ENCODE measurements at regions not wholly inside any gene's neighbourhood (a gene's known extent, or its start where the extent isn't known, plus 50 kb on each side); places are given as distances from the start of the nearest gene placed in this dataset.

DNA sequence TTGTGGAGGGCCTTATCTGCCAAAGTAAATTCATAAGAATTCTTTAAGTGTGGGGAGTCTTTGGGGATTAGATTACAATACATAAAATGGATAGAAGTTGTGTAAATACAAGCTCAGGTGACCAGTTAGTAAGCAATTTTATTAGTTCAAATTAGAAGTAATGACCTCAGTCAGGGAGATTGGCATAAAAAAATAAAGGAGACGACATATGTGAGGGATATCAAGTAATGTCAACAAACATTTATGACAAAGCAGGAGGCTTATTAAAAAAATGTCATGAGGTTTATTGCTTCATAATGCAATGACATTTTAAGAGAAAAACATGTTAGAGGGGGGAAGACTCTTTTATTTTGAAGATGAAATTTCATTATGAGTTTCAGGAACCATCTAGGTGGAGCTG, 1137.0 kb upstream of the PHF14 start:
- no peak for TF ChIP-seq EZH2phosphoT487 (conservative IDR thresholded peaks at IDR 0.05; ENCODE audit: low read length)
- TF ChIP-seq, protein P1, sequence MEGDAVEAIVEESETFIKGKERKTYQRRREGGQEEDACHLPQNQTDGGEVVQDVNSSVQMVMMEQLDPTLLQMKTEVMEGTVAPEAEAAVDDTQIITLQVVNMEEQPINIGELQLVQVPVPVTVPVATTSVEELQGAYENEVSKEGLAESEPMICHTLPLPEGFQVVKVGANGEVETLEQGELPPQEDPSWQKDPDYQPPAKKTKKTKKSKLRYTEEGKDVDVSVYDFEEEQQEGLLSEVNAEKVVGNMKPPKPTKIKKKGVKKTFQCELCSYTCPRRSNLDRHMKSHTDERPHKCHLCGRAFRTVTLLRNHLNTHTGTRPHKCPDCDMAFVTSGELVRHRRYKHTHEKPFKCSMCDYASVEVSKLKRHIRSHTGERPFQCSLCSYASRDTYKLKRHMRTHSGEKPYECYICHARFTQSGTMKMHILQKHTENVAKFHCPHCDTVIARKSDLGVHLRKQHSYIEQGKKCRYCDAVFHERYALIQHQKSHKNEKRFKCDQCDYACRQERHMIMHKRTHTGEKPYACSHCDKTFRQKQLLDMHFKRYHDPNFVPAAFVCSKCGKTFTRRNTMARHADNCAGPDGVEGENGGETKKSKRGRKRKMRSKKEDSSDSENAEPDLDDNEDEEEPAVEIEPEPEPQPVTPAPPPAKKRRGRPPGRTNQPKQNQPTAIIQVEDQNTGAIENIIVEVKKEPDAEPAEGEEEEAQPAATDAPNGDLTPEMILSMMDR (IDR thresholded peaks at IDR 0.05; ENCODE audit: insufficient read depth, low read length, poor library complexity, severe bottlenecking): no peak
